ENCODE measurements at regions not wholly inside any gene's neighbourhood (a gene's known extent, or its start where the extent isn't known, plus 50 kb on each side); places are given as distances from the start of the nearest gene placed in this dataset.
"Not testable (repeated sequence)": the region's sequence is repeated elsewhere in the genome, so short reads cannot be mapped to it uniquely, and the experiment has no call there.

- DNase-seq (ENCODE audit: low read depth), result no peak
These were observed 311.2 kb downstream of the SLITRK5 start for GRCh38 chr13:87982400-87982799.

- no peak for DNase-seq (ENCODE audit: low read depth)
These were observed 315.6 kb downstream of the SLITRK5 start for GRCh38 chr13:87986639-87987250.

DNA sequence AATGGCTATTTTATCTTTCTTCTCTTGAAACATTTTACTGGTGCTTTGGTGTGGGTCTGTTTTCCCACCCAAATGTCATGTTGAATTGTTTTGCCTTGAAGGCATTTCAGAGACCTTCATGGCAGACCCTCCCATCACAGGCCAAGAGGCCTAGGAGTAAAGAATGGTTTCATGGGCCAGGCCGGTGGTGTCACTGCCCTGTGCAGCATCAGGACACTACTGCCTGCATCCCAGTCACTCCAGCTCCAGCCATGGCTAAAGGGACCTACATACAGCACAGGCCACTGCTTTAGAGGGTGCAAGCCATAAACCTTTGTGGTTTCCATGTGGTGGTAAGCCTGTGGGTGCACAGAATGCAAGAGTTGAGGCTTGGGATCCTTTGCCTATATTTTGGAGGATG lies 326.9 kb downstream of the SLITRK5 start:
- DNase-seq (ENCODE audit: low read depth), result no peak

GRCh38 chr13:87999240-87999700 lies 328.1 kb downstream of the SLITRK5 start:
- peak; percentile 76 for DNase-seq (ENCODE audit: low read depth)

GRCh38 chr13:87999788-88000187 lies 328.6 kb downstream of the SLITRK5 start:
- DNase-seq (ENCODE audit: low read depth), result peak; percentile 38

GRCh38 chr13:88000239-88000638 lies 329.1 kb downstream of the SLITRK5 start:
- DNase-seq (ENCODE audit: low read depth), result peak; percentile 56

DNA sequence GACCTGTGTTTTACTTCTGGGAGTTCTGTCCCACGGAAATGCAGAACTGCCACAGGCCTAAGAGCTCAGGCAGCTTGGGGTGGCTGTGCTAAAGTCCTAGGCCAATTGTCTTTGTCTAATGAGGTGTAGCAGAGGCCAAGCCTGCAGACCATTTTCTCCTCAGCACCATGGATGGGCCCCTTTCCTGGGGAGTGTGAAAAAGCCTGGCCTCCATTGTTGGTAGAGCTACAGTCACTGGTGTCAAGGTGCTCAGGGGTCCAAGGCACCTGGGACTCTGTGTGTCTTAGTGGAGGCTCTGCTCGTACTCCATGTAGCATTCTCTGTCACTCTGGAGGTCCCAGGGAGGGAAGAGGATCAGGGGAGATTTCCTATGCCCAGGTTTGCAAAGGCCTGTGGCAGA lies 329.6 kb downstream of the SLITRK5 start:
- DNase-seq (ENCODE audit: low read depth), result no peak

DNA sequence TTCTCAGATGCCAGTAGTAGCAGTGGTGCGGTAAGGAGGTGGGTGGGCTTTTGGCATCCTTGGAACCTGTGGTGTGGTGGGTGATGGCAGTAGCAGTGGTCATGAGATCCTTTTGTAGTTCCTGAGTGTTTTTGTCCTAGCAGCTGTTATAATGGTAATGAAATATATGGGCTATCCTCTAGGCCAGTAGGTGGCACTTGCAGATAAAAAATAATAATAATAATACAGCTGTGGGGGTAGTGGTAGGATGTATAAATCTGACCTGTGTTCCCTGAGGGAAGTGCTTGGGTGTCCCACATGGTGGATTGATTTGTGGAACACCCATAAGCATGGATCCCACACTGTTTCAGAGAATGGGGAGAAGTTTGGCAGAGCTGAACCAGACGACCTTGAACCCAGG lies 334.0 kb downstream of the SLITRK5 start:
- DNase-seq (ENCODE audit: low read depth), result peak; percentile 24

DNA sequence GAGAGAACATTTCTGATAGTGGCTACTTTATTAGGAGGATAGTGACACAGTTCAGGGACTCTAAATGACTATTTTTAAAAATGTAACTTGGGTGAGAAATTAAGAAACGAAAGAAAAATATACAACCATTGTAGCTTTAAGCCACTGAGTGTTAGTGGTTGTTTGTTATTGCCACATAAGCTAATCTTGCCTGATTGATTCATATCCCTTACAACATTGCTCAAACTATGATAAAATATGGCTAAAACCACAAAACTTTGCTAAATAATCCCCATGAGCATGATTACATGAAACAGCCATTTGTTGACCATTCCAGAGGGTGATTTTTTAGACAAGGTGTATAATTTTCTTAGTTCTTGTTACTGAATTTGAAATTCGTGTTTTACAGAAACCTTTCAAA lies 343.4 kb downstream of the SLITRK5 start:
- peak; percentile 33 for DNase-seq (ENCODE audit: low read depth)

DNA sequence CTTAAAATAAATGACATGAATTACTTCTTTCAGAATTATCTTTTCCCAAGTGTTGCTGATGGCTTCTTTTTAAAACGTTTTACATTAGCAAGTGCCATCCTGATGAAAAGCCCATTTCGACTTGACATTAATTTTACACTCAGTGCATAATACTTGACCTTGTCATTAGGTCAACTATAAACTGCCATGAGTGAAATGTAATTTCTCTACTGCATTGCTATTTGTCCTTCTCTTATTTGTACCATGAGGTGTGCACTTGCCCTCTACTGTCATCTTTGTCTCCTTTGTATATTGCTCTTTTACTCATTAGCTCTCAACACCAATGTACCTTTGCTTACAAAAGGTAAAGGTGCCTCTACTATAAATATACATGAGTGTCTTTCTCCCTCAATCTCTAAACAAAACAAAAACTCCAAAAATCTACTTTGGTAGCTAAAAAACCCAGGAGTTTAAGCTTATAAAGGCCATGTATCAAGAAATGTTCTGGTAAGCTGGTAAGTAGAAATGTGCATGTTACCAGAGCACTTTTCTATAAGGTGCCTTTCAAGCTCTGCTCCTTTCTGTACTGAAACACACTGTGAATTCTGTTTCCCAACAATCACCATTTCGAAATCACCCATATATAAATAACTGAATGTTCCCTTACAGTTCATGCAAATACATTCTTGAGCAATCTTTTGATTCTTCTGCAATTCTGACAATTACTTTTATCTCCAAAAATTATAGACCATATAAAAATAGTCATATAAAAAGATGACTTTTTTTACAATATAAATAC lies 351.4 kb downstream of the SLITRK5 start:
- no peak for DNase-seq (ENCODE audit: low read depth)

- no peak for DNase-seq (ENCODE audit: low read depth)
These were observed 355.1 kb downstream of the SLITRK5 start for GRCh38 chr13:88026241-88026640.

DNA sequence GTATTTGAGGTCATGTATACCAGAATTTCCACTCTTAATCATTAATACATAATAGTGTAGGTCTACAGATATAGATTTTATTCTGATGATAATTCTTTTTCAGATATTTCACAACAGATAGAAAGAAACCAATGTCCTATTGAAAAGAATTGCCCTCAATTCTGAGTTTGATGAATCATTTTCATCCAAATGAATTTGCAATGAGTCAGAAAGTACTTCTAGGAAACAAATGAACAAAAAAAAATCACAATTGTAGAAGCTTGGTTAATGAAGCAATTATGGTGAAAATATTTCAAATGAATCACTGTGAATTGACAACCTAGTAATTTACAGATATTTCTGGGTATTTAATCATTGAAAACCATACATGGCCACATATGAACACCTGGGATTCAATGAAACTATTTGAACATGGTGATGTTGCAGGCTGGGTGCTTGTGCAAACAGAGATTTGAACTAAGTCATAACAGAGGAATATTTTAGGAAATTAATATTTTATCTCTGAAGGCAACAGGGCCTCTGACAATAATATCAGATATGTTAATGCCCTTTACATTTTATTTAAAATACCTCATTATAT lies 360.9 kb downstream of the SLITRK5 start:
- DNase-seq (ENCODE audit: low read depth), result peak; percentile 82

DNA sequence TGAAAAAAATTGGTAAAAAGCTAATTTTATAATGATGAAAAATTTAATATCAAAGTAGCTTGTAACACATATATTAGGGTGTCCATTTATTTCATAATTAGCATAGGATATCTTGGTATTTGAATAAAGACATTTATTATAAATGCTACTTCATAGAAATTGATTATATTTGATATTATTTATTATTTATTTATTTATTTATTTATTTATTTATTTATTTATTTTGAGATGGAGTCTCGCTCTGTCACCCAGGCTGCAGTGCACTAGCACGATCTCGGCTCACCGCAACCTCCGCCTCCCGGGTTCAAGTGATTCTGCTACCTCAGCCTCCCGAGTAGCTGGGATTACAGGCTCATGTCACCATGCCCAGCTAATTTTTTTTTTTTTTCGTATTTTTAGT lies 365.0 kb downstream of the SLITRK5 start:
- not testable (repeated sequence) for DNase-seq (ENCODE audit: low read depth)

GRCh38 chr13:88042489-88042888 lies 371.3 kb downstream of the SLITRK5 start:
- peak; percentile 70 for DNase-seq (ENCODE audit: low read depth)

GRCh38 chr13:88051746-88052482 lies 380.7 kb downstream of the SLITRK5 start:
- no peak for DNase-seq (ENCODE audit: low read depth)

DNA sequence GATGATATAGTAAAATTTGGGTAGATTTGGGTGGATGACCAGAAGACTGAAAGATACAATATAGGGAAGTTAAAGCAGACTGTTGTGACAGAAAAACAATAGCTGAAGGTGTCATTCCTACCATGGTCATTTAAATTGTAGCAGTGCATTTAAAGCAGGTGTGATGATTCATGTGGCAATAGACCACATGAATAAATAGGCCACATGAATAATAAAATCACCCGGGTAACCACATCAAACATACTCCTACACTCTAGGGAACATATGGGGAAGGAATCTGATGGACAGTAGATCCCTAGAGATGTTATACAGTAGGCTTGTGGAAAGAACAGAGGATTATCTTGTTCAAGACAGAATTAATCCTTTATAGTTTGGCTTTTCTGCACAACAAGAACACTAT lies 392.6 kb downstream of the SLITRK5 start:
- DNase-seq (ENCODE audit: low read depth), result peak; percentile 10

DNA sequence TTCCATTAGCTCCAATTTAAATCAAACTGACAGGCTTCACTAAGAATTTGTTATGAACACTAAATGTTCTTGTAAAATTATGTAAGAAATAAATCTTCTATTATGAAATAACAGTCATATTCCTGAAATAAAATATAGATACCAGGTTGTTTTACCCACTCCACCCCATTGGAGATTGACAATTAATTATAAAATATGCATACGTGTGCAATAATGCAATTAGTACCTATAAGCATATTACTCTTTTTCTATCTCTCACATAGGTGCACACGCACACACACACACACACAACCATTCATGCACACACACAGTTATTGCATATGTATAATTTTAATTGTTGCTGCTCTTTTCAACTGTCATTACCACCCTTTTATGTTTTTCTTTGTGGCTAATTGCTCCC lies 395.7 kb downstream of the SLITRK5 start:
- DNase-seq (ENCODE audit: low read depth), result no peak

DNA sequence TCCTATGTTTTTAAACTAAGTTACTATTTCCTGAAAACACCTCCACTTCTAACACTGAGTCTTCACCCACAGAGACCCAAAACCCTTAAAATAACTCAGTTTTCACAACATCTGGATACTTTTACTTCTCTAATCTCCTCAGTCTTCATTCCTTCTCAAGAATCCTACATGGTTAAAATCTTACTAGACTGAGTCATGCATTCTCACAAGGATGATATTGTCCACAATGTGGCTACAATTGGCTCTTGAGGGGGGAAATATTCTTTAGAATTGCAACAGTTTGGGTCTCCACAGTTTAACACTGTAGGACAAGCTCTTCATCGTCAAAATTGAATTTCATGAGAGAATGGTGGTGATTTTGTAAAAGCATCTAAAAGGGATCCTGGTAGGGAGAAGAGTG lies 397.1 kb downstream of the SLITRK5 start:
- peak; percentile 43 for DNase-seq (ENCODE audit: low read depth)

DNA sequence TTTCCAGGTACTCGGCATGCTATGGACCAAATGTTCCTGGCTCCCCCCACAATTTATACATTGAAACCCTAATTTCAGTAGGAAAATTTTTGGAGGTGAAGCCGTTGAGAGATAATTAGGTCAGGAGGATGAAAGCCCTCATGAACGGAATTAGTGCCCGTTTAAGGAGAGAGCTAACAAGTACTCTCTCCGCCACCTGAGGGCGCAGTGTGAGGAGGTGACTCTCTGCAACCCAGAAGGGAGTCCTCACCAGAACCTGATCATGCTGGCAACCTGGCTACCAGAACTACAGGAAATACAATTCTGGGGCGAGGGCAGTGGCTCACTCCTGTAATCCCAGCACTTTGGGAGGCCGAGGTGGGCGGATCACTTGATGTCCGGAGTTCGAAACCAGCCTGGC lies 397.8 kb downstream of the SLITRK5 start:
- no peak for DNase-seq (ENCODE audit: low read depth)

GRCh38 chr13:88071371-88071770 lies 400.2 kb downstream of the SLITRK5 start:
- DNase-seq (ENCODE audit: low read depth), result peak; percentile 28

GRCh38 chr13:88074794-88075510 lies 403.8 kb downstream of the SLITRK5 start:
- no peak for DNase-seq (ENCODE audit: low read depth)

- DNase-seq (ENCODE audit: low read depth), result peak; percentile 47
These were observed 413.9 kb downstream of the SLITRK5 start for GRCh38 chr13:88085036-88085435.

All from ELR (cell line).